Trophoblast cell (in vitro differentiated cells and primary cell): ENCODE measurements at regions not wholly inside any gene's neighbourhood (a gene's known extent, or its start where the extent isn't known, plus 50 kb on each side); places are given as distances from the start of the nearest gene placed in this dataset.

Experiments
- DNase-seq, 2 donors: peaks; one replicate each; pipeline ENCODE4 v3.0.0-alpha.2; 2016
- H2AFZ ChIP-seq: 2 replicates; pipeline ENCODE4 v1.6.1; 2013; ENCODE audit warnings: low read length, moderate library complexity, mild to moderate bottlenecking; ENCODE audit not compliant: insufficient read depth, poor library complexity
- H2AK5ac ChIP-seq: 2 replicates; pipeline ENCODE4 v1.6.1; 2013; ENCODE audit warnings: mild to moderate bottlenecking, low read length
- H2BK120ac ChIP-seq: 2 replicates; pipeline ENCODE4 v1.6.1; 2013; ENCODE audit warnings: low read length, mild to moderate bottlenecking, moderate library complexity; ENCODE audit not compliant: insufficient read depth, poor library complexity
- H2BK12ac ChIP-seq: 2 replicates; pipeline ENCODE4 v1.6.1; 2013; ENCODE audit warnings: mild to moderate bottlenecking, low read length, moderate library complexity
- H2BK5ac ChIP-seq: 2 replicates; pipeline ENCODE4 v1.6.1; 2013; ENCODE audit warnings: low read length, low read depth, moderate library complexity, mild to moderate bottlenecking; ENCODE audit not compliant: poor library complexity
- H3K14ac ChIP-seq: 2 replicates; pipeline ENCODE4 v1.6.1; 2013; ENCODE audit warnings: mild to moderate bottlenecking, low read length
- H3K18ac ChIP-seq: 2 replicates; pipeline ENCODE4 v1.6.1; 2013; ENCODE audit warnings: mild to moderate bottlenecking, low read length
- H3K23ac ChIP-seq: 2 replicates; pipeline ENCODE4 v1.6.1; 2013; ENCODE audit warnings: low read length
- H3K27ac ChIP-seq: 2 replicates; pipeline ENCODE4 v1.5.1; 2013; ENCODE audit warnings: low read depth, mild to moderate bottlenecking, inconsistent platforms, low read length, moderate library complexity
- H3K27me3 ChIP-seq: 2 replicates; pipeline ENCODE4 v1.6.1; 2013; ENCODE audit warnings: inconsistent platforms, mild to moderate bottlenecking, low read length, moderate library complexity; ENCODE audit not compliant: insufficient read depth
- H3K36me3 ChIP-seq, 2 experiments: 1 replicate in 1 of 2; 2 replicates in 1 of 2; pipeline ENCODE4 v1.6.1; 2013; ENCODE audit warnings: low read length in 2 of 2, mild to moderate bottlenecking in 2 of 2, moderate library complexity in 1 of 2; ENCODE audit not compliant: insufficient read depth in 2 of 2, control insufficient read depth in 1 of 2
- H3K4ac ChIP-seq: 2 replicates; pipeline ENCODE4 v1.6.1; 2013; ENCODE audit warnings: low read depth, mild to moderate bottlenecking, low read length, moderate library complexity
- H3K4me1 ChIP-seq, 2 experiments: 1 replicate in 1 of 2; 2 replicates in 1 of 2; pipeline ENCODE4 v1.6.1; 2013; ENCODE audit warnings: low read length in 2 of 2, mild to moderate bottlenecking in 2 of 2, moderate library complexity in 1 of 2; ENCODE audit not compliant: insufficient read depth in 2 of 2, control insufficient read depth in 1 of 2
- H3K4me2 ChIP-seq: 2 replicates; pipeline ENCODE4 v1.6.1; 2013; ENCODE audit warnings: inconsistent platforms, mild to moderate bottlenecking, low read length, moderate library complexity
- H3K4me3 ChIP-seq: 2 replicates; pipeline ENCODE4 v1.5.1; 2013; ENCODE audit warnings: mild to moderate bottlenecking, low read depth, low read length, inconsistent platforms
- H3K79me1 ChIP-seq: one replicate; pipeline ENCODE4 v1.6.1; 2013; ENCODE audit warnings: low read length
- H3K79me2 ChIP-seq: 2 replicates; pipeline ENCODE4 v1.6.1; 2013; ENCODE audit warnings: low read length, mild to moderate bottlenecking; ENCODE audit not compliant: control insufficient read depth, insufficient read depth, poor library complexity
- H3K9ac ChIP-seq: 2 replicates; pipeline ENCODE4 v1.6.1; 2013; ENCODE audit warnings: mild to moderate bottlenecking, low read length
- H3K9me3 ChIP-seq: 2 replicates; pipeline ENCODE4 v1.6.1; 2013; ENCODE audit warnings: low read depth, mild to moderate bottlenecking, control low read depth, inconsistent platforms, low read length; ENCODE audit not compliant: insufficient read depth
- H4K12ac ChIP-seq: 2 replicates; pipeline ENCODE4 v1.6.1; 2013; ENCODE audit warnings: low read depth, mild to moderate bottlenecking, low read length, moderate library complexity
- H4K8ac ChIP-seq: 2 replicates; pipeline ENCODE4 v1.6.1; 2013; ENCODE audit warnings: low read depth, mild to moderate bottlenecking, low read length, moderate library complexity
- H4K91ac ChIP-seq: one replicate; pipeline ENCODE4 v1.6.1; 2013; ENCODE audit warnings: low read depth, mild to moderate bottlenecking, low read length, moderate library complexity
- WGBS: extraction: QIAGEN DNeasy Blood & Tissue Kit; methylation state at CpG from one replicate; pipeline ENCODE4 v1.1.7; 2013; ENCODE audit warnings: missing lambda C conversion rate; ENCODE audit not compliant: insufficient read length, insufficient coverage; ENCODE audit errors: extremely low coverage; 5-methylcytosine and 5-hydroxymethylcytosine counted together

GRCh38 chr21:35197992-35198431 is 148.9 kb upstream of the RUNX1 start:
- no peaks in the 10 kb centered on the region for H3K36me3 ChIP-seq

GRCh38 chr21:35197191-35197590 is 148.1 kb upstream of the RUNX1 start:
- H3K23ac ChIP-seq, result no peak overlapping the region

More at GRCh38 chr21:35197992-35198431, 148.9 kb upstream of the RUNX1 start:
- no CpG with 5 or more reads among the region's 3 CpGs for WGBS
- Histone ChIP-seq H4K8ac (no peak overlapping the region), H3K18ac (no peak overlapping the region), H2AFZ (no peak overlapping the region), H2AK5ac (no peak overlapping the region), H3K9me3 (no peaks in the 10 kb centered on the region), H4K91ac (no peak overlapping the region), H3K4me2 (no peak overlapping the region), H3K79me2 (no peaks in the 10 kb centered on the region), H4K12ac (no peak overlapping the region), H3K4me1 (peaks cover 0 to 2% of the 10 kb centered on the region in 2 experiments), H3K23ac (no peak overlapping the region), H2BK5ac (no peak overlapping the region), H3K14ac (no peak overlapping the region), H3K4me3 (no peak overlapping the region), H3K4ac (no peak overlapping the region), H2BK12ac (no peak overlapping the region), H2BK120ac (no peak overlapping the region), H3K27me3 (peaks cover 2% of the 10 kb centered on the region), H3K79me1 (peaks cover 2% of the 10 kb centered on the region), H3K27ac (peak overlapping the region; percentile 35), H3K9ac (no peak overlapping the region)
- peak; percentile 82 to 99 for DNase-seq

GRCh38 chr21:35196128-35196527 is 147.0 kb upstream of the RUNX1 start:
- Histone ChIP-seq H2AFZ (no peak overlapping the region), H3K27ac (no peak overlapping the region), H3K36me3 (no peaks in the 10 kb centered on the region), H3K79me1 (peaks cover 2% of the 10 kb centered on the region), H2AK5ac (no peak overlapping the region), H2BK12ac (no peak overlapping the region), H3K79me2 (no peaks in the 10 kb centered on the region), H3K4me3 (no peak overlapping the region), H3K9ac (no peak overlapping the region), H4K91ac (no peak overlapping the region), H3K4ac (no peak overlapping the region), H3K23ac (no peak overlapping the region), H3K4me2 (no peak overlapping the region), H3K9me3 (no peaks in the 10 kb centered on the region), H4K12ac (no peak overlapping the region), H4K8ac (no peak overlapping the region), H2BK120ac (no peak overlapping the region), H3K27me3 (peaks cover 2% of the 10 kb centered on the region), H3K14ac (no peak overlapping the region), H3K18ac (no peak overlapping the region), H2BK5ac (no peak overlapping the region), H3K4me1 (peaks cover 0 to 2% of the 10 kb centered on the region in 2 experiments)
- no peak for DNase-seq
- WGBS, result no CpG with 5 or more reads among the region's 5 CpGs

More at GRCh38 chr21:35197191-35197590, 148.1 kb upstream of the RUNX1 start:
- H2BK120ac ChIP-seq, result no peak overlapping the region
- no peak overlapping the region for H2BK12ac ChIP-seq
- H3K4me3 ChIP-seq, result no peak overlapping the region
- H2AFZ ChIP-seq, result no peak overlapping the region
- H3K4ac ChIP-seq, result no peak overlapping the region
- H3K36me3 ChIP-seq, result no peaks in the 10 kb centered on the region
- H2AK5ac ChIP-seq, result no peak overlapping the region
- no peak for DNase-seq
- H3K27ac ChIP-seq, result no peak overlapping the region
- no peak overlapping the region for H3K18ac ChIP-seq
- no CpG with 5 or more reads among the region's 4 CpGs for WGBS
- no peak overlapping the region for H3K14ac ChIP-seq
- H4K12ac ChIP-seq, result no peak overlapping the region
- no peak overlapping the region for H2BK5ac ChIP-seq
- no peak overlapping the region for H3K9ac ChIP-seq
- H3K4me1 ChIP-seq, result peaks cover 0 to 2% of the 10 kb centered on the region in 2 experiments
- peaks cover 2% of the 10 kb centered on the region for H3K27me3 ChIP-seq
- peaks cover 2% of the 10 kb centered on the region for H3K79me1 ChIP-seq
- H4K91ac ChIP-seq, result no peak overlapping the region
- H4K8ac ChIP-seq, result no peak overlapping the region
- H3K79me2 ChIP-seq, result no peaks in the 10 kb centered on the region
- no peaks in the 10 kb centered on the region for H3K9me3 ChIP-seq
- no peak overlapping the region for H3K4me2 ChIP-seq

- H3K23ac ChIP-seq, result no peak overlapping the region
- H2BK12ac ChIP-seq, result no peak overlapping the region
- no peak overlapping the region for H2AFZ ChIP-seq
- no peaks in the 10 kb centered on the region for H3K36me3 ChIP-seq
- H2BK5ac ChIP-seq, result no peak overlapping the region
- no peak overlapping the region for H3K4me2 ChIP-seq
- H3K4me3 ChIP-seq, result no peak overlapping the region
- H2BK120ac ChIP-seq, result no peak overlapping the region
- H3K9me3 ChIP-seq, result no peaks in the 10 kb centered on the region
- H2AK5ac ChIP-seq, result no peak overlapping the region
- H3K79me2 ChIP-seq, result no peaks in the 10 kb centered on the region
- H3K14ac ChIP-seq, result no peak overlapping the region
- no peak overlapping the region for H4K12ac ChIP-seq
- no peak for DNase-seq
- no peak overlapping the region for H3K27ac ChIP-seq
- H3K4ac ChIP-seq, result no peak overlapping the region
- H4K91ac ChIP-seq, result no peak overlapping the region
- peaks cover 2% of the 10 kb centered on the region for H3K27me3 ChIP-seq
- H3K79me1 ChIP-seq, result no peaks in the 10 kb centered on the region
- no peak overlapping the region for H4K8ac ChIP-seq
- no peak overlapping the region for H3K18ac ChIP-seq
- H3K9ac ChIP-seq, result no peak overlapping the region
- H3K4me1 ChIP-seq, result peaks cover 1 to 3% of the 10 kb centered on the region in 2 experiments
- no CpG with 5 or more reads among the region's 1 CpG for WGBS
These were observed 146.1 kb upstream of the RUNX1 start for GRCh38 chr21:35195232-35195631.
